Heart left ventricle (tissue), 16 donors: ENCODE measurements at regions not wholly inside any gene's neighbourhood (a gene's known extent, or its start where the extent isn't known, plus 50 kb on each side); places are given as distances from the start of the nearest gene placed in this dataset.

ENCODE experiments used
- ATAC-seq, 4 donors: fragments of 200-7000 bp; cut with Tn5 transposase; one replicate each; pipeline ENCODE4 v1.9.1; 2020 to 2022; ENCODE audit warnings: moderate library complexity in 4 of 4, mild to moderate bottlenecking in 3 of 4, moderate number of reproducible peaks in 1 of 4
- DNase-seq, 5 donors: peaks; one replicate each; pipeline ENCODE4 v3.0.0-alpha.2; 2020
- H3K27ac ChIP-seq, 12 donors: fragments of 200-600 bp; sonication (generic) in 4 of 12; one replicate each; pipeline versions ENCODE4 v1.5.0 to v1.8.0; 2016 to 2022; ENCODE audit warnings: mild to moderate bottlenecking in 2 of 12
- H3K27me3 ChIP-seq, 9 donors: fragments of 200-600 bp; sonication (generic) in 2 of 9; one replicate each; pipeline versions ENCODE4 v1.5.1 to v1.8.0; 2016 to 2022; ENCODE audit warnings: mild to moderate bottlenecking in 3 of 9
- H3K36me3 ChIP-seq, 9 donors: fragments of 200-600 bp; sonication (generic) in 2 of 9; one replicate each; pipeline versions ENCODE4 v1.5.0 to v1.8.0; 2018 to 2022; ENCODE audit warnings: mild to moderate bottlenecking in 2 of 9
- H3K4me1 ChIP-seq, 12 donors: fragments of 200-600 bp; sonication (generic) in 4 of 12; one replicate each; pipeline versions ENCODE4 v1.5.0 to v1.8.0; 2016 to 2022; ENCODE audit warnings: mild to moderate bottlenecking in 3 of 12
- H3K4me3 ChIP-seq, 12 donors: fragments of 200-600 bp; sonication (generic) in 4 of 12; one replicate each; pipeline versions ENCODE4 v1.5.0 to v1.8.0; 2017 to 2022; ENCODE audit warnings: mild to moderate bottlenecking in 9 of 12, moderate library complexity in 4 of 12
- H3K9me3 ChIP-seq, 12 donors: fragments of 200-600 bp; sonication (generic) in 4 of 12; one replicate each; pipeline versions ENCODE4 v1.5.0 to v1.8.0; 2016 to 2022; ENCODE audit warnings: mild to moderate bottlenecking in 1 of 12
- CTCF ChIP-seq, 12 donors: fragments of 200-600 bp; sonication (generic) in 4 of 12; IDR thresholded peaks; one replicate each; pipeline versions ENCODE4 v1.5.0 to v1.8.0; 2018 to 2022; ENCODE audit warnings: antibody characterized with exemption in 12 of 12, mild to moderate bottlenecking in 5 of 12
- POLR2A ChIP-seq, 2 donors: fragments of 450-650 bp; IDR thresholded peaks; one replicate each; pipeline ENCODE4 v1.6.1; 2017; ENCODE audit warnings: antibody characterized with exemption in 2 of 2, mild to moderate bottlenecking in 2 of 2, moderate library complexity in 2 of 2
- WGBS, 4 donors: extraction: QIAGEN DNeasy Blood & Tissue Kit in 2 of 4; methylation state at CpG; one replicate each; pipeline versions ENCODE4 v1.1.5 to v1.1.7; 2013 to 2018; 5-methylcytosine and 5-hydroxymethylcytosine counted together
- intact Hi-C, 10 donors: fragments of 100-400 bp; cut with DNase I; formaldehyde crosslinking; loops; one replicate each; pipeline versions ENCODE4 v1.11.1 to v1.14.2; 2022
- donor health status: ischemic (EF 13 %, LVEDD 7.1; RV severe dilation, severe dysfunction).
- donor health status: healthy with polysubstance abuse.
- donor health status: DM: no; HTN: yes; CAD: no.
- donor health status: DM: no; HTN: no; CAD: no.
- donor health status: ischemic (EF 25% LVEDD 6.9; RV normal size, moderate dysfunction).
- donor health status: ischemic (EF 25% LVEDD 5.7; RV mildly dilated, moderate dysfunction).
- donor health status: healthy.
- donor health status: DM: yes; HTN: yes; CAD: no.
- donor health status: ischemic (EF 35%, LVEDD 5.7; RV mildly dilated, moderate dysfunction).
- donor health status: nonischemic (EF 11% LVEDD 7.7; RV severe dilation, severe dysfunction).
- donor health status: DM: yes; HTN: yes; CAD: no.
- donor health status: PGD.
- donor health status: ischemic (EF 29% LVEDD 5.4; RV normal size, mild dysfunction).
- donor health status: nonischemic (EF 23%, LVEDD 6.1; RV moderate dilation, normal function).

DNA sequence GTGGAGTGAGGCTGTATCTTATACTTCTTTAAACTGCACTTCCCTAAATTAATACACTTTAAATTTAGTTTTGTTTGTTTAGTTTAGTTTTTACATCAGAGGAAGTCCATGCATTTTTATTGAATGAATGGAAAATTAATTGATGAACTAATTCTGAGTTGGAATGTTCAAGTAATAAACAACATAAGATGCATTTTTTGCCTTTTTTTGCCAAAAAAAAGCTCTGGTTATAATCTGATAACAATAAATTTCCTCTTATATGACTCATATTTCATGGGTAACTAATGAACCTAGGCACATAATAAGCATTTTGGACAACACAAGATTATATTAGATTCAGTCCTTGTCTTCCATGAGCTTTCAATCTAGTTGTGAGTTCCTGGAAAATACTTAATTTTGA is 323.1 kb downstream of the CENPW start:
- no peaks in the 10 kb centered on the region for H3K27me3 ChIP-seq
- no peak overlapping the region for H3K27ac ChIP-seq
- H3K9me3 ChIP-seq, result no peaks in the 10 kb centered on the region
- H3K4me1 ChIP-seq, result no peaks in the 10 kb centered on the region
- no peaks in the 10 kb centered on the region for H3K36me3 ChIP-seq
- no peak overlapping the region for H3K4me3 ChIP-seq
- DNase-seq, result no peak
- ATAC-seq, result no peak
- intact Hi-C loops, result no loop called here
- no peak for TF ChIP-seq POLR2A (IDR thresholded peaks at IDR 0.05)
- no peak for TF ChIP-seq CTCF (IDR thresholded peaks at IDR 0.05)

GRCh38 chr6:126664271-126664670 is 324.4 kb downstream of the CENPW start:
- peaks cover 0 to 3% (median 0%) of the 10 kb centered on the region in 12 donors for H3K9me3 ChIP-seq
- 52 to 80% (median 71%) methylated on average over 1 of the region's 1 CpG for WGBS, 4 donors
- TF ChIP-seq POLR2A (IDR thresholded peaks at IDR 0.05) (no peak), CTCF (IDR thresholded peaks at IDR 0.05) (no peak)
- intact Hi-C loops, result no loop called here
- no peak overlapping the region for H3K4me3 ChIP-seq
- H3K27ac ChIP-seq, result no peak overlapping the region
- ATAC-seq (no peak), DNase-seq (no peak)
- H3K4me1 ChIP-seq, result no peaks in the 10 kb centered on the region
- no peaks in the 10 kb centered on the region for H3K27me3 ChIP-seq
- H3K36me3 ChIP-seq, result no peaks in the 10 kb centered on the region

DNA sequence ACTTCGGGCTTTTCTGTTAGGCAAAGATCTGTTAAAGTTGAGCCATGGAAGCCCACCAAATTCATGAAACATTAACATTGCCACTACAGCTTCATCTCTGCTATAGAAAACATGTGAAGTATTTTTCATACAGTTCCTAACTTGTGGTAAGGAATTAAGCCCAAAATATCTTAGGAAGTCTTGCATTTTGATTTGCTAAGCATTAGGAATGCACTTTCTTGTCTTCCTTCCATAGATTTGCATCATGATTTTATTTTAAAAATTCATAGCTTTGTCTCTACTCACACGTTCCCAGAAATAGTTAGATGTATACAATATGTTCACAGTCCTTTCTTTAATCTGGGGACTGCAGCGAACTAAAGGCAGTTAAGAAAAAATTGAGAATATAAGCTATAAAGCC is 325.6 kb downstream of the CENPW start:
- peaks cover 0 to 14% (median 0%) of the 10 kb centered on the region in 12 donors for H3K9me3 ChIP-seq
- no peaks in the 10 kb centered on the region for H3K27me3 ChIP-seq
- no peak for DNase-seq
- no peak for TF ChIP-seq CTCF (IDR thresholded peaks at IDR 0.05)
- no peak for TF ChIP-seq POLR2A (IDR thresholded peaks at IDR 0.05)
- H3K36me3 ChIP-seq, result no peaks in the 10 kb centered on the region
- no peaks in the 10 kb centered on the region for H3K4me1 ChIP-seq
- 64 to 74% (median 71%) methylated on average over 3 of the region's 3 CpGs for WGBS, 4 donors
- intact Hi-C loops, result no loop called here
- H3K27ac ChIP-seq, result no peak overlapping the region
- no peak overlapping the region for H3K4me3 ChIP-seq
- no peak for ATAC-seq

DNA sequence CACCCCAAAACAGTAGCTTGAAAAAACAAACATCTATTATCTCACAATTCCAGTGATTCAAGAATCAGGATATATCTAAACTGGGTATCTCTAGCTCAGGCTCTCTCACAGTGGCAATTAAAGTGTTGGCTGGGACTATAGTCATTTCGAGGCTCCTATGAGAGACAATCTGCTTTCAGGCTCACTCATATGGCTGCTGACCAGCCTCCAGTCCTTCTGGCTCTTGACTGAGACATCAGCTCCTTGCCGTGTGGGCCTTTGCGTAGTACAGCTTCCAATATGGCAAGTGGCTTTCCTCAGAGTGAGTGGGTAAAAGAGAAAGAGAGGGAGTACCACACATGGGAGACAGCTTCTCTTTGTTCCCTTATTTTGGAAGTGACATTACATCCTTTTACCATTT is 327.2 kb downstream of the CENPW start:
- DNase-seq, result no peak
- Histone ChIP-seq H3K36me3 (no peaks in the 10 kb centered on the region), H3K9me3 (peaks cover 0 to 16% (median 0%) of the 10 kb centered on the region in 12 donors), H3K4me3 (no peak overlapping the region), H3K27ac (no peak overlapping the region), H3K27me3 (no peaks in the 10 kb centered on the region), H3K4me1 (no peaks in the 10 kb centered on the region)
- ATAC-seq, result no peak
- TF ChIP-seq CTCF (IDR thresholded peaks at IDR 0.05), result no peak
- 81 to 87% (median 83%) methylated on average over 3 of the region's 3 CpGs for WGBS, 4 donors
- intact Hi-C loops, result no loop called here
